Lower leg skin (tissue), 3 donors: ENCODE measurements at regions not wholly inside any gene's neighbourhood (a gene's known extent, or its start where the extent isn't known, plus 50 kb on each side); places are given as distances from the start of the nearest gene placed in this dataset.

Source experiments
- POLR2A ChIP-seq, 2 donors: fragments of 450-650 bp; IDR thresholded peaks; one replicate each; pipeline ENCODE4 v1.6.1; 2016 to 2017; ENCODE audit warnings: antibody characterized with exemption in 2 of 2, mild to moderate bottlenecking in 1 of 2, moderate library complexity in 1 of 2
- TF ChIP-seq, protein P1 (sequence below), 3 donors: fragments of 450-650 bp; IDR thresholded peaks; one replicate each; pipeline ENCODE4 v1.5.1; 2016; ENCODE audit warnings: antibody characterized with exemption in 3 of 3, mild to moderate bottlenecking in 3 of 3, moderate library complexity in 2 of 3

DNA sequence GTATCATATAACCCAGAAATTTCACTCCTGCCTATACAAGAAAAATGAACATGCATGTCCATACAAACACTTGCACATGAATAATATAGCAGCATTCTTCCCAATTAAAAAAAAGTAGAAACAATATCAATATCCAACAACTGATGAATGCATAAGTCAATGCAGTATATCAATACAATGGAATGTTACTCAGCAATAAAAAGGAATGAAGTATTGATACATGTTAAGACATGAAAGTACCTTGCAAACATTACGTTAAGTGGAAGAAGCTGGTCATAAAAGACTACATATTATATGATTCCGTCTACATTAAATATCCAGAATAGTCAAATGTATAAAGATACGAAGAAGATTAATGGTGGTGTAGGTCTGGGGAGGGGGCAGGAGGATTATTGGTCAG is 73.9 kb upstream of the DRD2 start:
- TF ChIP-seq, protein P1, sequence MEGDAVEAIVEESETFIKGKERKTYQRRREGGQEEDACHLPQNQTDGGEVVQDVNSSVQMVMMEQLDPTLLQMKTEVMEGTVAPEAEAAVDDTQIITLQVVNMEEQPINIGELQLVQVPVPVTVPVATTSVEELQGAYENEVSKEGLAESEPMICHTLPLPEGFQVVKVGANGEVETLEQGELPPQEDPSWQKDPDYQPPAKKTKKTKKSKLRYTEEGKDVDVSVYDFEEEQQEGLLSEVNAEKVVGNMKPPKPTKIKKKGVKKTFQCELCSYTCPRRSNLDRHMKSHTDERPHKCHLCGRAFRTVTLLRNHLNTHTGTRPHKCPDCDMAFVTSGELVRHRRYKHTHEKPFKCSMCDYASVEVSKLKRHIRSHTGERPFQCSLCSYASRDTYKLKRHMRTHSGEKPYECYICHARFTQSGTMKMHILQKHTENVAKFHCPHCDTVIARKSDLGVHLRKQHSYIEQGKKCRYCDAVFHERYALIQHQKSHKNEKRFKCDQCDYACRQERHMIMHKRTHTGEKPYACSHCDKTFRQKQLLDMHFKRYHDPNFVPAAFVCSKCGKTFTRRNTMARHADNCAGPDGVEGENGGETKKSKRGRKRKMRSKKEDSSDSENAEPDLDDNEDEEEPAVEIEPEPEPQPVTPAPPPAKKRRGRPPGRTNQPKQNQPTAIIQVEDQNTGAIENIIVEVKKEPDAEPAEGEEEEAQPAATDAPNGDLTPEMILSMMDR (IDR thresholded peaks at IDR 0.05): no peak
- TF ChIP-seq POLR2A (IDR thresholded peaks at IDR 0.05): no peak
